ENCODE measurements at regions not wholly inside any gene's neighbourhood (a gene's known extent, or its start where the extent isn't known, plus 50 kb on each side); places are given as distances from the start of the nearest gene placed in this dataset.

GRCh38 chr20:63116412-63117106 lies 99.4 kb downstream of the YTHDF1 start:
- no peak for DNase-seq
- Mint-ChIP-seq H3K9me3 (peaks cover 0 to 6% (median 4%) of the 10 kb centered on the region in 6 donors), H3K4me1 (no peaks in the 10 kb centered on the region), H3K27ac (no peak overlapping the region), H3K36me3 (no peaks in the 10 kb centered on the region), H3K27me3 (ENCODE audit: low read depth in 3 of 3) (peaks cover 4 to 14% (median 6%) of the 10 kb centered on the region in 3 donors), H3K4me3 (no peak overlapping the region)

DNA sequence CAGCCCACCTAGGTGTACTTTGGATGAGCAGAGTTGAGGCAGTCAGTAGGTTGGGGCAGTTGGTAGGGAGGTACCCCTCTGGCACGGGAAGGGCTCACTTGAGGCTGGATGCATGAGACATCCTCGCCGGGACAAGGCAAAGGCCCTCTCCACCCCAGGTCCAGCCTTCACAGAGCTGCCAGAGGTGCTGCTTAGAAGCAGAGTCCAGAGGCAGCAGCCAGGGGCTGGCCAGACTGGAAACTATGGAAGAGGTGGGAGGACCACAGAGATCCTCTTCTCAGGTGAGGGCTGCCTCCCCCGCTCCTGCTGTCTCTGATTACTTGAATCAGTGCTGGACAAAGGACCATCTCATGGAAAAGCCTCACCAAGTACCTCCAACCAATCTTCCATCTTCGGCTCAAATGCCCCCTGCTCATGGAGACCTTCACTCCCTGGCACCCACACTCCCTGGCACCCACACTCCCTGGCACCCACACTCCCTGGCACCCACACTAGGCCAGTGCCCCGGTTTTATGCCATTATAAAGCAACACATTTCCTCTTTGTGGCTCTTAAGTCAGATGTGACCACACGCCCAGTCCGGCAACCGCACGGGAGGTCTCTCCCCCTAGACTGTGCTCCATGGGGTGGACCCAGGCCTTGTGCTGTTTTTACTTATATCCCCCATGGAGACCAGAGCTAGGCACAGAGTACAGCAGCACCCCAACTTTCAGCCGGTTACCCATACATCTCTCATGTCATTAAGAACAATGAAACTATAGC lies 100.1 kb downstream of the YTHDF1 start:
- H3K9me3 Mint-ChIP-seq: peaks cover 0 to 8% (median 6%) of the 10 kb centered on the region in 6 donors
- H3K27ac Mint-ChIP-seq: no peak overlapping the region
- DNase-seq: no peak
- no peak overlapping the region for H3K4me3 Mint-ChIP-seq
- H3K36me3 Mint-ChIP-seq: no peaks in the 10 kb centered on the region
- no peaks in the 10 kb centered on the region for H3K4me1 Mint-ChIP-seq
- H3K27me3 Mint-ChIP-seq (ENCODE audit: low read depth in 3 of 3): peaks cover 4 to 14% (median 6%) of the 10 kb centered on the region in 3 donors

DNA sequence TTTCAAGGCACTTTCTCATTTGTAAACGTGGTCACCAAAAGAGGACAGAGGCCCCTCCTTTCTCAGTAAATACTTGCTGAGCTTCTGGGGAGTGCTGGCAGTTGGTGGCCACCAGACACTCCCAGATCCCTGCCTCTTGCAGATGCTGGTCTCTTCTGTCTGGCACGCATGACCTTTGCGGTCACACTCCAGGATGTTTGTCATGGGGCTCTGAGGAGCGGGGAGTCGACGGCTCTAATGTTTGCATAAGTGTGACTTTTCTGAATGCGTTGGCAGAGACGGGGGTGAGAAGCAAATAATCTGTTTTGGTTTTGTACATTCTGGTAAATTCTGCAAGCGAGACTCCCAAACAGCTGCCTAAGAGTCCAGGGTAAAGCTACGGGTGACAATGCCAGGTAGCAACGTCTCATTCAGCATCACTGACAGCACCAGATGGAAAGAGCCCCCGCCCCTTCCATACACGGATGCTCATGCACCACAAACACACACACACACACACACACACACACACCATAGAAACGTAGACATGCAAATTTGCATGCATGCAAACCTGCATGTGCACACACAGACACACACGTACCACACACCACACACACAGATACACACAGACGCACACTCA lies 101.1 kb downstream of the YTHDF1 start:
- H3K4me1 Mint-ChIP-seq: no peaks in the 10 kb centered on the region
- DNase-seq: no peak
- H3K9me3 Mint-ChIP-seq: peaks cover 0 to 8% (median 6%) of the 10 kb centered on the region in 6 donors
- no peaks in the 10 kb centered on the region for H3K36me3 Mint-ChIP-seq
- H3K4me3 Mint-ChIP-seq: no peak overlapping the region
- H3K27ac Mint-ChIP-seq: no peak overlapping the region
- peaks cover 5 to 14% (median 8%) of the 10 kb centered on the region in 3 donors for H3K27me3 Mint-ChIP-seq (ENCODE audit: low read depth in 3 of 3)

DNA sequence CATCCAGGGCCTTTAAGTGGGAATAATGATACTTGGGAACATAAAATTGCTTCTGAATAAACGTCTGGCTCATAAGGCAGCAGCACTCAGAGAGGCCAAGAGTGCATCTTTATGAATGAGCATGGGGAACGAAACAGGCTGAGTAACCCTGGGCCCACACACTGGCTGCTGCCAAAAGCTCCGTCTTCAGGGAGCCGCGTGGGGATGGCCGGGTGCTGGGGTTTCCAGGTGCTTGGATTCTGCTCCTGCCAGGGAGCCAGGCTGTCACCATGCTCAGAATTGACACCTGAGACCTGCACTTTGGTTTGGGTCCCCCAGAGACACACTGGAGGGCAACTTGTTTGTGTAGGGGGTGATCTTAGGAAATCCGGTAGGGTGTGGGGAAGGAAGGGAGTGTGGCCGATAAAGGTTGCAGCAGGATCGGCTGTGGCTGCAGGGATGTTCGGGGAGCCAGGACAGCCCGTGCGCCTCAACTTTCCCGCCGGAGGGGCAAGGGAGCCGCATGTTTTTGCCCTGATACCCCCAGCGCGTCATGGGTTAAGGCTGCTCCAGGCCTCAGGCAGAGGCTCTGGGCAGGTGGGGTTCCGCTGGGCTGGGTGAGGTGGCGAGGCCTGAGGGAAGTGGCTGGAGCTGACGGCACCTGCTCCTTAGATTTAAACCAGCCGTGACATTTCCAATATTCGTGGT lies 101.8 kb downstream of the YTHDF1 start:
- Mint-ChIP-seq H3K4me1 (no peaks in the 10 kb centered on the region), H3K36me3 (no peaks in the 10 kb centered on the region), H3K4me3 (no peak overlapping the region), H3K27ac (no peak overlapping the region), H3K27me3 (ENCODE audit: low read depth in 3 of 3) (peaks cover 5 to 14% (median 9%) of the 10 kb centered on the region in 3 donors), H3K9me3 (peaks cover 0 to 8% (median 6%) of the 10 kb centered on the region in 6 donors)
- DNase-seq: no peak

DNA sequence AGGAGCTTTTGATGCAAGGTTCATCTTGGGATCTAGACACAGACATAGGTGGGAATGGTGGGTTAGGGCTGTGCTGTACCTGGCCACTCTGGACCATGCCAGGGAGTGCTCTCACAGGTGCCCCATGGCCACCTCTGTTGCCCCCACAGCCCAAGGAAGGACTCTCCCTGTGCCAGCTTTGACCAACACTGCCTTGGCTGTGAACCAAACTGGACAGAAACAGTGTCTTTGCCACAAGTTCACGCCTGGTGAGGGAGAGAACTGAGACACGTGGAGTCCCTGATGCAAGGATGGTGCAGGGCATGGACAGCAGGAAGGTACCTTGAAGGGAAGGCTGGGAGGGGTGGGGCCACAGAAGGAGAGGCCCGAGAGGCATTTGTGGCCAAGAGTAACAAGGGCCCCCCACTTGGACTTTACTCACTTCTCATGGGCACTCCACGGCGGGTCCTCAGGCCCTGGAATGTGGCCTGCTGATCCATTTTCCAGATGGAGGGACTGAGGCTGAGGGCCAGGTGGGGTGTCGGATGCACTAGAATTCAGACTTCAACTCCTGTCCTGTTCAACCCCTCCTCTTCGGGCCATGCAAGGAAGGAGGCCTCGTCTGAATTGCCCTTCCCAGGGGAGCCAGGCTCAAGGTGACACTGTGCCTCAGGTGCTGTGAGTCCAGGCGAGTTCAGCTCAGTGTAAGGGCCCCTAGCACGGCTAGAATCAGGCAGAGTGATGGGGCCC lies 103.3 kb downstream of the YTHDF1 start:
- no peaks in the 10 kb centered on the region for H3K36me3 Mint-ChIP-seq
- H3K27ac Mint-ChIP-seq: no peak overlapping the region
- H3K27me3 Mint-ChIP-seq (ENCODE audit: low read depth in 3 of 3): peaks cover 4 to 12% (median 9%) of the 10 kb centered on the region in 3 donors
- H3K4me3 Mint-ChIP-seq: no peak overlapping the region
- peaks cover 0 to 12% (median 6%) of the 10 kb centered on the region in 6 donors for H3K9me3 Mint-ChIP-seq
- no peaks in the 10 kb centered on the region for H3K4me1 Mint-ChIP-seq
- no peak for DNase-seq

DNA sequence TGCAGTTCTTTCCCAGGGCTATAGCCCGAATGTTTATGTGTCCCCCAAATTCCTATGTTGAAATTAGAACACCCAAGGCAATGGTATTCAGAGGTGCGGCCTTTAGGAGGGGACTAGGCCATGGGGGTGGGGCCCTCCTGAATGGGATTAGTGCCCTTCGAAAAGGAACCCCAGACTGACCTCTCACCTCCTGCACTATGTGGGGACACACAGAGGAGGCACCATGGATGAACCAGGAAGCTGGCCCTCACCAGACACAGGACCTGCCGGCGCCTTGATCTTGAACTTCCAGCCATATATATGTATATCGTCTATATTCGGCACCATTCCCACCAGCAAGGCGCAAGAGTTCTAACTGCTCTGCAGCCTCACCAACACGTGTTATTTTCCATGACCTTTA lies 101.5 kb upstream of the BHLHE23 start:
- peaks cover 0 to 5% (median 3%) of the 10 kb centered on the region in 3 donors for H3K27me3 Mint-ChIP-seq (ENCODE audit: low read depth in 3 of 3)
- no peak for DNase-seq
- H3K9me3 Mint-ChIP-seq: peaks cover 0 to 12% (median 6%) of the 10 kb centered on the region in 6 donors
- no peaks in the 10 kb centered on the region for H3K36me3 Mint-ChIP-seq
- no peak overlapping the region for H3K27ac Mint-ChIP-seq
- no peaks in the 10 kb centered on the region for H3K4me1 Mint-ChIP-seq
- H3K4me3 Mint-ChIP-seq: no peak overlapping the region

- H3K36me3 Mint-ChIP-seq: no peaks in the 10 kb centered on the region
- H3K9me3 Mint-ChIP-seq: peaks cover 0 to 12% (median 6%) of the 10 kb centered on the region in 6 donors
- H3K4me1 Mint-ChIP-seq: peaks cover 0 to 3% of the 10 kb centered on the region in 2 donors
- peaks cover 5 to 7% (median 7%) of the 10 kb centered on the region in 3 donors for H3K27me3 Mint-ChIP-seq (ENCODE audit: low read depth in 3 of 3)
- H3K27ac Mint-ChIP-seq: no peak overlapping the region
- no peak for DNase-seq
- H3K4me3 Mint-ChIP-seq: no peak overlapping the region
These were observed 100.9 kb upstream of the BHLHE23 start for GRCh38 chr20:63107449-63108200.

DNA sequence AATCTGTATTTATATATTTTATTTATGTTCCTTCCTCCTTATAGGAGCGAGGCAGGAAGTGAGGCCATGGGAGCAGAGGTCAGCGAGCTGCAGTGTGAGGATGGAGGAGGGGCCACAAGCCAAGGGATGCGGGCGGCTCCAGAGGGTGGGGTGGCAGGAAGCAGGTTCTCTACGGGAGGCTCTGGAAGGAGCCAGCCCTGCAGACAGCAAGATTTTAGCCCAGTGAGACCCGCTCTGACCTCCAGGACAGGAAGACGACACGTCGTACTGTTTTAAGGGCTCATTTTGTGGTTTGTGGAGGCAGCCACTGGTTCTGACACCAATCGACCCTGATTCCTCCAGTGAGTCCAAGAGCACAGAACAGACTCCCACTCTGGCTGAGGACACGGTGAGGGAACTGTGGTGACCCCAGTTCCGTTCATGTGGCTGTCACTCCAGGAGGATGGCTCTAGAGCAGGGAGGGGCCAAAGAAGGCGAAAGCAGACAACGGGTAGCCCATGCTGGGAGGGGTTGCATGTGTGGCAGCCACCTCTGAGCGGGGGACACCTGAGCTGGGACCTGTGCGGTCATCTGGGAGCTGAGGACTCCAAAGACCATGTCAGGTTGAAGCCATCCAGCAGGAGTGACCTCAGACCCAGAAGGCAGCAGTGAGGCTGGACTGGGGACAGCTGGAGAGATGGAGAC lies 100.1 kb upstream of the BHLHE23 start:
- peaks cover 7 to 11% (median 10%) of the 10 kb centered on the region in 3 donors for H3K27me3 Mint-ChIP-seq (ENCODE audit: low read depth in 3 of 3)
- no peak for DNase-seq

DNA sequence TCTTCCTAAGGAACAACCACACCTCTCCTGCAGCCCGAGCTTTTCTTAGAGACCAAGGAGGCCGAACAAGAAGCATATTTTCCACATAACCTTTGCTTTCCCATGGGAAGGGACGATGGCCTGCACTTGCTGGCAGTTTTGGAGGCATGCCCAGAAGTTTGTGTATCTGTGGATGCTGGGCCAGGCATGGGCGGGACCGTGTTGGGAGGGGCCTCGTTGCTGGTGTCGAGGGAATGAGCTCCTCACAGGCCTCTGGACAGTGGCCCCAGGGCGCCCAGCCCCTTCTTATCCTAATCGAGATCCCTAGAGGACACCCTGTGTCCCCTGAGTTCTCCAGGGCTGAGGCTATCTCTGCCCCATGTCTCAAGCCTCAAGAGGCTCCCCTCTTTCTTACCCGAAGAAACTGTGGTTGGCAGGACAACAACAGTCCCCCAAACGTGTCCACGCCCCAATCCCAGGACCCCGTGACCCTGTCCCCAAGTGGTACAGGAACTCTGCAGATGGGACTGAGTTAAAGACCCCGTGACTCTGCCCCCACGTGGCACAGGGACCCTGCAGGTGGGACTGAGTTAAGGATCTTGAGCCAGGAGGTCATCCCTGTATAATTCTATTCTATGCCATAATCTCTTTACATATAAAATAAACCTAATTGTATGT lies 99.5 kb upstream of the BHLHE23 start:
- Mint-ChIP-seq H3K4me3 (no peak overlapping the region), H3K4me1 (peaks cover 4% of the 10 kb centered on the region in 2 donors), H3K36me3 (no peaks in the 10 kb centered on the region), H3K9me3 (peaks cover 0 to 5% (median 0%) of the 10 kb centered on the region in 6 donors), H3K27ac (no peak overlapping the region), H3K27me3 (ENCODE audit: low read depth in 3 of 3) (peaks cover 14 to 17% (median 17%) of the 10 kb centered on the region in 3 donors)
- DNase-seq: no peak

More for the DNA sequence above, 100.1 kb upstream of the BHLHE23 start:
- no peak overlapping the region for H3K4me3 Mint-ChIP-seq
- no peak overlapping the region for H3K27ac Mint-ChIP-seq
- peaks cover 0 to 11% (median 6%) of the 10 kb centered on the region in 6 donors for H3K9me3 Mint-ChIP-seq
- no peaks in the 10 kb centered on the region for H3K36me3 Mint-ChIP-seq
- peaks cover under 1 to 3% of the 10 kb centered on the region in 2 donors for H3K4me1 Mint-ChIP-seq

DNA sequence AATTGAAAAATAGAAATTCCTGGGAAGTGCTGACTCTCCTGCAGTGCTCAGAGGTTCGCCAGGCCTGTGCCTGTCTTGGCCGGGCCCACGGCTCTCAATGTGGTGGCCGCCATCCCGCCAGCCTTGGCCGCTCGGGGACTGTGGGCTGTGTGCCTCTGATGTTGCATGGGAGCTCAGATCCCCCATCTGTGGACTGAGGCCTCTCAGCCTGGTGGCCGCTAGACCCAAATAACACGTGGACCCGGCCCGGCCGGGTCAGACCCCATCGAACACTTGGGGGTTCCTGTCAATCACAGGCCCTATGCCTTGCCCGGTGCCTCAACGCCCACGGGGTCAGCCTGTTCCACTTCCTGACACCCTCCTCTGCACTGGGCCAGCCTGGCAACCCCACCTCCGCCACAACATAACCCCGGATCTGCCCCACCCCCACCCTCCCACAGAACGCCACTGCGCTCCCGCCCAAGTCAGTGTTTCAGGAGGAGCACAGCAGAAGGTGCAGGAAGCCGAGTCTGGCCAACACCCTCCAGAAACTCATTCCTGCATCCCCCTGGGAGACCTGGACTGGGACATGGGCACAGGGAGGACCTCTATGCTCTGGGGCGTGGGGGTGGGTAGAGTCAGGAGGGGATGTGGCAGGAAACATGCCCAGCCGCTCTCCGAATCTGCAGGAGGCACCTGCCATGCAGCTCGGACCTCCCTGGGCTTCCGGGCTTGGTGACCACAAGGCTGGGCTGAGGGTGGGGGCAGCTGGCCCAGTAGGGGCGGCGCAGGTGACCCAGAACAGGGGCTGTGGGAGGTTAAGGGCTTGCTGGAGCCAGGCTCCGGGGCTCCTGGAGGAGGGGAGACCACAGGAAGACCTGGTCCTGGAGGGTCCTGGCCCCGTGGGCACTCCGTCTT lies 98.7 kb upstream of the BHLHE23 start:
- H3K4me3 Mint-ChIP-seq: no peak overlapping the region
- H3K27ac Mint-ChIP-seq: no peak overlapping the region
- DNase-seq: no peak
- no peaks in the 10 kb centered on the region for H3K36me3 Mint-ChIP-seq
- peaks cover 4% of the 10 kb centered on the region in 2 donors for H3K4me1 Mint-ChIP-seq
- H3K27me3 Mint-ChIP-seq (ENCODE audit: low read depth in 3 of 3): peaks cover 20 to 25% (median 21%) of the 10 kb centered on the region in 3 donors
- H3K9me3 Mint-ChIP-seq: peaks cover 0 to 5% (median 0%) of the 10 kb centered on the region in 6 donors

Measured in immature natural killer cell (primary cell).